ENCODE measurements at regions not wholly inside any gene's neighbourhood (a gene's known extent, or its start where the extent isn't known, plus 50 kb on each side); places are given as distances from the start of the nearest gene placed in this dataset.
"Not testable (repeated sequence)": the region's sequence is repeated elsewhere in the genome, so short reads cannot be mapped to it uniquely, and the experiment has no call there.

DNA sequence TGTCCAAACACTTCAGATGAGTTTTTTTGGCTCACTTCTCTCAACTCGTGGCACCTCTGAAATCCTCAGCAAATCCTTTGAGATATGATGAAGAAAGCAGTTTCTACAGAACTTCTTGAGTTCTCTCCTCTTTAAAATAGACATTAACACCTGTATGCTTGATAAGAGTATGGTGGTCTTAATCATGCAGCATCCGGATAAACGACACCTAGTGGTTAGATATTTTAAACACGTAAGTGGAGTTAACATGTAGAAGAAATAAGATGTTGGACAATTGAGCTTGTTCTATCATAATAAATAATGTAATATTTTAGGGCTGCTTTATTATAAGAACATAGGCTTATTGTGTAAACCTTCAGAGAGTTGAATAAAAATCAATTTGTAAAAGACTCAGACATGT lies 324.8 kb downstream of the CYLC2 start:
- no peaks in the 10 kb centered on the region for H3K9me3 ChIP-seq (ENCODE audit: severe bottlenecking)
- ATAC-seq (ENCODE audit: low read depth): no peak
- DNase-seq (ENCODE audit: low spot score): no peak
- no peak overlapping the region for H3K27ac ChIP-seq (ENCODE audit: poor library complexity, severe bottlenecking)
- TF ChIP-seq CTCF (IDR thresholded peaks at IDR 0.05; ENCODE audit: poor library complexity, severe bottlenecking): peak; percentile 32
- H3K4me1 ChIP-seq (ENCODE audit: insufficient read depth, poor library complexity, severe bottlenecking): no peaks in the 10 kb centered on the region
- no peak overlapping the region for H3K4me3 ChIP-seq (ENCODE audit: severe bottlenecking)
- no peaks in the 10 kb centered on the region for H3K27me3 ChIP-seq (ENCODE audit: insufficient read depth, poor library complexity, severe bottlenecking)
- H3K36me3 ChIP-seq (ENCODE audit: low read depth): no peaks in the 10 kb centered on the region

DNA sequence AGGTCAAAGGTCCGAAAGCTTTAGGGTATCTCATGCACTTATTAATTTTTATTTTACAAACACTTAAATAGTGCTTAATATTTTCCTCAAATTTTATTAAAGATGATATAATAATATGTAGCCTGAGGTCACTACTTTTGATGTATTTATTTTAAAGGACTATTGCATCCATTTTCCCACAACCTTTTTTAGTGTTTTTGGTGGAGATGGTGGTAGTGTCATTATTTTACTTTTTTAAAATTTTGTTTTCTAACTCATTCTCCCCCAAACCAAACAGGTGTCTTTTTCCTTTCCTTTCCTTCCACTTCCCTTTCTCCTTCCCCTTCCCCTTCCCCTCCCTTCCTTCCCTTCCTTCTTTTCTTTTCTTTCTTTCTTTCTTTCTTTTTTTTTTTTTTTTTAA lies 328.6 kb downstream of the CYLC2 start:
- H3K9me3 ChIP-seq (ENCODE audit: severe bottlenecking): no peaks in the 10 kb centered on the region
- ATAC-seq (ENCODE audit: low read depth) (no peak), DNase-seq (ENCODE audit: low spot score) (no peak)
- H3K4me1 ChIP-seq (ENCODE audit: insufficient read depth, poor library complexity, severe bottlenecking): no peaks in the 10 kb centered on the region
- H3K36me3 ChIP-seq (ENCODE audit: low read depth): no peaks in the 10 kb centered on the region
- no peak for TF ChIP-seq CTCF (IDR thresholded peaks at IDR 0.05; ENCODE audit: poor library complexity, severe bottlenecking)
- no peak overlapping the region for H3K27ac ChIP-seq (ENCODE audit: poor library complexity, severe bottlenecking)
- no peaks in the 10 kb centered on the region for H3K27me3 ChIP-seq (ENCODE audit: insufficient read depth, poor library complexity, severe bottlenecking)
- H3K4me3 ChIP-seq (ENCODE audit: severe bottlenecking): no peak overlapping the region

- ATAC-seq (ENCODE audit: low read depth): no peak
- Histone ChIP-seq H3K27me3 (ENCODE audit: insufficient read depth, poor library complexity, severe bottlenecking) (no peaks in the 10 kb centered on the region), H3K4me3 (ENCODE audit: severe bottlenecking) (no peak overlapping the region), H3K4me1 (ENCODE audit: insufficient read depth, poor library complexity, severe bottlenecking) (no peaks in the 10 kb centered on the region), H3K9me3 (ENCODE audit: severe bottlenecking) (no peaks in the 10 kb centered on the region), H3K36me3 (ENCODE audit: low read depth) (no peaks in the 10 kb centered on the region), H3K27ac (ENCODE audit: poor library complexity, severe bottlenecking) (no peak overlapping the region)
- TF ChIP-seq CTCF (IDR thresholded peaks at IDR 0.05; ENCODE audit: poor library complexity, severe bottlenecking): no peak
- DNase-seq (ENCODE audit: low spot score): no peak
Observed at GRCh38 chr9:103335461-103335860, 340.3 kb downstream of the CYLC2 start.

DNA sequence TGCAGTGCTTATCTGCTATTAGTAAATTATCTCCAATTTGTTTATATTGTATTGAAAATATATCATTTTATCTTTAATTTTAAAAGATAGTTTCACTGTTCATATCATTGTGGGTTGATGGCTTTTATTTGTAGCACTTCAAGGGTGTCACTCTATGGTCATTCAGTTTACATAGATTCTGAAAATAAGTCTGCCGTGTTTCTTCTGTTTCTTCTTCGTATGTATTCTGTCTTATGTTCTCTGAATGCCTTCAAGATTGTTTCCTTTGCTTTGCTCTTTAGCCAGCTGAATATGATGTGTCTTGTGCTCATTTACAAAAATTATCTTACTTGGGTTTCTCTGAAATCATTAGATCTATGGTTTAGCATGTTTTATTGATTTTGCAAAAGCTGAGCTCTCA lies 359.9 kb downstream of the CYLC2 start:
- no peak overlapping the region for H3K4me3 ChIP-seq (ENCODE audit: severe bottlenecking)
- DNase-seq (ENCODE audit: low spot score) (no peak), ATAC-seq (ENCODE audit: low read depth) (no peak)
- H3K9me3 ChIP-seq (ENCODE audit: severe bottlenecking): no peaks in the 10 kb centered on the region
- H3K4me1 ChIP-seq (ENCODE audit: insufficient read depth, poor library complexity, severe bottlenecking): no peaks in the 10 kb centered on the region
- no peak for TF ChIP-seq CTCF (IDR thresholded peaks at IDR 0.05; ENCODE audit: poor library complexity, severe bottlenecking)
- no peaks in the 10 kb centered on the region for H3K27me3 ChIP-seq (ENCODE audit: insufficient read depth, poor library complexity, severe bottlenecking)
- no peak overlapping the region for H3K27ac ChIP-seq (ENCODE audit: poor library complexity, severe bottlenecking)
- H3K36me3 ChIP-seq (ENCODE audit: low read depth): no peaks in the 10 kb centered on the region

- H3K27ac ChIP-seq (ENCODE audit: poor library complexity, severe bottlenecking): not testable (repeated sequence)
Observed at GRCh38 chr9:103357980-103358379, 362.8 kb downstream of the CYLC2 start.

More at GRCh38 chr9:103357980-103358379, 362.8 kb downstream of the CYLC2 start:
- H3K9me3 ChIP-seq (ENCODE audit: severe bottlenecking); H3K27me3 ChIP-seq (ENCODE audit: insufficient read depth, poor library complexity, severe bottlenecking); H3K36me3 ChIP-seq (ENCODE audit: low read depth); DNase-seq (ENCODE audit: low spot score); H3K4me1 ChIP-seq (ENCODE audit: insufficient read depth, poor library complexity, severe bottlenecking); ATAC-seq (ENCODE audit: low read depth); H3K4me3 ChIP-seq (ENCODE audit: severe bottlenecking): not testable (repeated sequence)

Data from RWPE2 (cell line).